Right lung (tissue), 2 donors: ENCODE measurements at regions not wholly inside any gene's neighbourhood (a gene's known extent, or its start where the extent isn't known, plus 50 kb on each side); places are given as distances from the start of the nearest gene placed in this dataset.

Experiments
- DNase-seq, 2 donors: peaks; one replicate each; pipeline ENCODE4 v3.0.0-alpha.2; 2013

GRCh38 chr7:1358376-1359050 lies 100.8 kb downstream of the MICALL2 start:
- DNase-seq: no peak

DNA sequence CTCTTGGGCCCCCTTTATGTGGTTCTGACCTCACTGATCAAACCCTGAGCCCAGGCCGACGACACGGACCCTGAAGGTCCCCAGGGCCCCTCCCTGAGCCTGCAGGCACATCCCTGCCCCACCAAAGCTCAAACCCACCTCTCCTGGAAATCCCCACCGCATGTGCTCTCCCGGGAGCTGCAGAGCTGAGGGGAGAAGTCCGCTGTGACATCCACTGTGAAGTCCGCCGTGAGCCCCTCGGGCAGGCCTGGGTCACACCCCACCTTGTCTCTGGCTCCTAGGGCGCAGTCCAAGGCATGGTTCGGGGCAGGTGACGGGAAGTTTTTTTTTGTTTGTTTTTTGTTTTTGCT lies 100.2 kb downstream of the MICALL2 start:
- DNase-seq: no peak

DNA sequence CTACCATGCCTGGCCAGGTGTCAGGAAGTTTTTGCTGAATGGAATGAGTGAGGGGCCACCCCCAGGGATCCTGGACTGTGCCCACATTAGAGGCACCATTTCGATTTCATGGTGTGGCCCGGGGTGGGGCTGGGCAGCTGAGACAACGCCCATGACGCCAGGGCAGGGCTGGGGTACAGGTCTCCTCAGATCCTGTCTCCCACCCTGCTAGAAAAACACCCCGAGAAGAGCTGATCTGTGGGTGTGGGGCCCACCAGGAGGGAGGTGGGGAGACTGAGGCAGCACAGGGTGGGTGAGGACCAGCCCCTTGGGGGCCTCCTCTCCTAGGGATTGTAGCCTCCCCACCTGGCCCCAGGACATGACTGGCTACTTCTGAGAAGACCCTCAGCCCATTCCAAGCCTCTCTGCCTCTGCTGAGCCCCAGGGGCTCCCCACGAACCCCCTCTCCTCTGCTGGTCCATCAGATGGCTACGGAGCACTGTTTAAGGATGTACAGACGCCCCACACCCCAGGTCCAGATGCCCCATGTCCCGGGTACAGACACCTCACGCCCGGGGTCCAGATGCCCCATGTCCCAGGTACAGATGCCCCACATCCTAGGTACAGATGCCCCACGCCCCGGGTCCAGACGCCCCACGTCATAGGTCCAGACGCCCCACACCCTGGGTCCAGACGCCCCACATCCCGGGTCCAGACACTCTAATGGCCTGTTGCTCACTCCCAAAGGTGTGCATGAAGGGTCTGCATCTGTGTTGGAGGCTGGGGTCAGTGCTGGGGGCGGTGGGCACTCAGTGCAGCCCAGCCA lies 99.4 kb downstream of the MICALL2 start:
- no peak for DNase-seq

DNA sequence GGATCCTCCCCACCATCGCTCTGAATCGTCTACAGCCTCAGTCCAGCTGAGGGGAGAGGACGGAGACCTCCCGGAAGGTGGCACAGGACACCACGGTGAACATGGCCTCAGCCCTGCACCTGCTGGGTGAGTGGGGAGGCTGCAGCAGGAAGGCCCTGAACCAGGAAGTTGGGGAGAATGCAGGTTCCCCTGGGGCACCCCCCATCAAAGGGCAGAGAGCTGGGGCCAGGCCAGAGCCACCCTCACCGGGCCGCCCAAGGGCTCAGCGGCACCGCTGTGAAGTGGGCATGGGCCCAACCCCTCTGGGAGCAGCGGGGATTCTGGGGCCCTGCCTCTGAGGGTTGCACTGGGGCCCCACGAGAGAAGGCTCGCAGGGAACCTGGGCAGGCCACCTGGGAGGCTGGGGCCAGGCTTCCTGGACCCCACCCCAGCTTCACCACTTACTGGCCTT lies 98.7 kb downstream of the MICALL2 start:
- DNase-seq: no peak

DNA sequence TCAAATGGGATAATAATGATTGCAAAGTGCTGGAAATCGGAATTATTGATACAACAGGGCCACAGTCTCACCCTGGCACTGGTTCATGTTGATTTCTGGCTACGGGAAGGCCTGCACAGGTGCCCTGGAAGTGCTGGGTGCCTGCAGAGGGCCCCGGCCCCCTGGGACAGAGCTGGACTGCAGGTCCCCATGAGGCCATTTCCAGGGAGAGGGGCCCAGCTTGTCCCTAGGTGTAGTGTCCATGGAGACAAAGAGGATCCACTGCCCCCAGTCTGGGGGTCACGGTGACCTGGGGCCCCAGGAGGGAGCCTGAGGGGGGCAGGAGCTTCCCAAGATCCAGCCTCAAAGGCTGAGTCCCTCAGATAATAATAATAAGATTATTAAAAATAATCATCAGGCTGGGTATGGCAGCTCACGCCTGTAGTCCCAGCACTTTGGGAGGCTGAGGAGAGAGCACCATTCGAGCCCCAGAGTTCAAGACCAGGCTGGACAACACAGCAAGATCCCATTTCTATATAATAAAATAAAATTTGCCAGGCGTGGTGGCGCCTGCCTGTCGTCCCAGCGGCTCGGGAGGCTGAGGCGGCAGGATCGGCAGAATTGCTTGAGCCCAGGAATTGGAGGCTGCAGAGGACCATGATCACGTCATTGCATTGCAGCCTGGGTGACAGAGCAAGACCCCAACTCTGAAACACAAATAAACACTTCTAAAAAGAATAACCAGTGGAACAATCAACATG lies 98.1 kb downstream of the MICALL2 start:
- DNase-seq: no peak

DNA sequence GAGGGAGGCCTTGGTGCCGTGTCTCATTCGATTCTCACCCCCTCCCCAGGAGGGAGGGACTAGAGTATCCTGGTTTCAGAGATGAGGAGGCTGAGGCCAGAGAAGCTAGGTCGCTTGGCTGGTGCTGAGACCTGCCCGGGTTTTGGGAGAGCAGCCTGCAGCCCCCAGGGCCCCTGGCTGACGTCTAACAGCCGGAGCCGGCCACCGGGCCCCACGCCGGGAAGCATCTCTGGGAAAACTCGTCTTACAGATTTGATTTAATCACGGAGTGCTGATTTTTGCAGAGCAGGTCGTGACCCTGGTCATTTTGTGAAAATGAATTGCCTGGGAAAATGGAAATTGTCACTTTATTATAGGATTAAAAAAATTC lies 97.5 kb downstream of the MICALL2 start:
- DNase-seq: no peak

- no peak for DNase-seq
These were observed 97.0 kb downstream of the MICALL2 start for GRCh38 chr7:1362301-1362700.

DNA sequence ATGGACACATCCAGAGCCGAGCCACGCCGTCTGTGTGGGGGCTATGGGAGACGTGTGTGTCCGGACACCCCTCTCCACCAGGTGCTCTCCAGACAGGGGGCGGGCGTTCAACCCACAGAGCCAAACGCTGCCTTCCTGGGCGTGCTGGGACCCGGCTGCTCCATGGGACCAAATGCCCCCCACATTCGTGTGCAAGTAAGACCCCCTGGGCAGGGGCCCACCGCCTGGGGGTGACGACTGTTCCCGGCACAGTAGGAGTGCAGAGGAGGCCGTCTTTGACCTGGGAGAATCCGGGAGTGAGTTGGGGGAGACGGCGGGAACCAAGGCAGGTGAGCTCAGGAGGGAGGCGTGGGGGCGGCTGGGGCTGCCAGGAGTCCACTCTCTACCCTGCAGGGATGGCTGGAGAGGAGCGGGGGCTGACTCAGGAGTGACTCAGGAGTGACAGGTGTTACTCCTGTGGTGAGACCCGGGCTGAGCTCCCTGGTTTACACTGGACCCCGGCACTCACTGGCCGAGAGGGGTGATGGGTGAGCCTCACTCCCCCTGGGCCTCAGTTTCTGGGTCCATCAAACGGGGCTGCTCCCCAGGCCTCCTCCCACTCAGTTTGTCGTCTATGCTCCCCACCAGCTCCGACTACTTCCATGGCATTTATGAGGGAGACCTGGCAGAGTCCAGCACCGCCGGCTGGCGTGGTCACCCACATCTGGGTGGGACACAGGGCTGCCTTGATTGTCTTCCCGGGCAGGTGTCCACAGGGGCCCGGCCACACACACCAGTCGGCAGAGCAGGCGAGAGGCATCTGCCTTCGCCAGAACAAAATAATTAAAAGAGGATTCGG lies 95.0 kb downstream of the MICALL2 start:
- DNase-seq: no peak

- DNase-seq: no peak
These were observed 94.2 kb downstream of the MICALL2 start for GRCh38 chr7:1364906-1365570.

DNA sequence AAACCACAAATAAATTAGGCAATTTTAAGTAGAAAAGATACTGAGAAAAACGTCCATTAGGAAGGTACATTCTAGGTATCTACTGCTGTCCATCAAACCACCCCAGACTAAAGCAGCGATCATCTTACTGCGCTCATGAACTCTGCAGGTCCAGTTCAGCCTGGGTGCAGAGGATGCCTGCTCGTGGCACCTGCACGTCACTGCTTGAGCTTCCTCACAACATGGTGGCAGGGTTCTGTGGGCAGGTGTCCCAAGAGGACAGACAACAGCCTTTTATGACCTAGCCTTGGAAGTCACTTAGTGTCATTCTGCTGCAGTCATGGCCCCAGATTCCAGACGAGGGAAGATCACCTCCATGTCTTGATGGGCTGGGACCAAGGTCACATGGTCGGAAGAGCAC lies 93.4 kb downstream of the MICALL2 start:
- no peak for DNase-seq

- DNase-seq: no peak
These were observed 92.4 kb downstream of the MICALL2 start for GRCh38 chr7:1366801-1367405.

GRCh38 chr7:1367501-1368183 lies 91.6 kb downstream of the MICALL2 start:
- no peak for DNase-seq

DNA sequence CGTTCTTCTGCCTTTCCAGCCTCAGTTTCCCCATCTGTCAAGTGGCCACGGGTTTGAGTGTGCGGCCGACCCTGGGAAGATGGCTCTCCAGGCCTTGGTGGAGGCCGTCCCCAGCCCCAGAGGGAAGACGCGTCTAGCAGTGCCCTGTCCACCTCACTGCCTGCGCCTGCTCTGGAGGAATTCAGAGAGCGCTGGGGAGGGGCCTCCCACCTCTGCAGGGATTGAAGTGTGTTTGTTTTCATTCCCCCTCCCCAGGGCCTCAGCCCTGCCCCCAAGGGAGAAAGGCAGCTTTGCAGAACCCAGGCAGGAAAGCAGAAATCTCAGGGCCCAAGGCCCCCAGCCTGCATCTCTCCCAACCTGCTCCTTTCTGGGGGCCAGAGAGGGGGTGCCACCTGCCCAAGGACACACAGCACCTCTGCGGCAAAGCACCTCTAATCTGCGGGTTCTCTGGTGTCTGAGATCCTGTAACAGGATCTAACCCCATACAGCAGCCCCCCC lies 91.0 kb downstream of the MICALL2 start:
- no peak for DNase-seq

- DNase-seq: no peak
These were observed 90.3 kb downstream of the MICALL2 start for GRCh38 chr7:1368682-1369571.

GRCh38 chr7:1369916-1370657 lies 89.2 kb downstream of the MICALL2 start:
- no peak for DNase-seq

DNA sequence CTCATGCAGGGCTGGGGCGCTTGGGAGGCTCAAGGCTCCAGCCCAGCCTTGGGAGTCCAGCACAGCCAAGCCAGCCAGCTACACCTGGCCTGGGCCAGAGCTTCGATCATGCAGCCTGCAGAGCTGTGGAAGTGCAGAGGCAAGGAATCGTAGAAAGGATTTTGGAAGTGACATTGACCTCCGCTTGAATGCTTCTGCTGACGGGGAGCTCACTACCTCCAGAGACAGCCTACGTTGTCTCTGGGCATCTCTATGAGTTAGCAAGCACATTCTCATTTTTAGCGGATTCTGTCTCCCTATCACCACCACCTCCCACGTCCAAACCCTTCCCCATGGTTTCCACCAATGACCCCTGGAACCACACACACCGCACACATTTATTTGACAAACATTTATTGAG lies 88.5 kb downstream of the MICALL2 start:
- no peak for DNase-seq

DNA sequence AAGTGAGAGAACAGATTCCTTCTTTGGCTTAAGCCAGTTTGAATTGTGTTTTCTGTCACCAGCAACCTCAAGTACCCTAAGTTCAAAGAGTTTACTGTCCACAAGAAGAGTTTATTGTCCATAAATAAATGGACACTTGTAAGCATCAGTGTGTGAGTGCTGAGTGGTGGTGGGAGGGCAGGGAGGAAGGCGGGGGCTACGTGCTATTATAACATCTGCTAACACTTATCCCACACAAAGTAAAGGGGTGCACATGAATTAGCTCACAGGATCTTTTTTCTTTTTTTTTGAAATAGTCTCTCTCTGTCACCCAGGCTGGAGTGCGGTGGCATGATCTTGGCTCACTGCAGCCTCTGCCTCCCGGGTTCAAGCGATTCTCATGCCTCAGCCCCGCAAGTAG lies 87.2 kb downstream of the MICALL2 start:
- no peak for DNase-seq

DNA sequence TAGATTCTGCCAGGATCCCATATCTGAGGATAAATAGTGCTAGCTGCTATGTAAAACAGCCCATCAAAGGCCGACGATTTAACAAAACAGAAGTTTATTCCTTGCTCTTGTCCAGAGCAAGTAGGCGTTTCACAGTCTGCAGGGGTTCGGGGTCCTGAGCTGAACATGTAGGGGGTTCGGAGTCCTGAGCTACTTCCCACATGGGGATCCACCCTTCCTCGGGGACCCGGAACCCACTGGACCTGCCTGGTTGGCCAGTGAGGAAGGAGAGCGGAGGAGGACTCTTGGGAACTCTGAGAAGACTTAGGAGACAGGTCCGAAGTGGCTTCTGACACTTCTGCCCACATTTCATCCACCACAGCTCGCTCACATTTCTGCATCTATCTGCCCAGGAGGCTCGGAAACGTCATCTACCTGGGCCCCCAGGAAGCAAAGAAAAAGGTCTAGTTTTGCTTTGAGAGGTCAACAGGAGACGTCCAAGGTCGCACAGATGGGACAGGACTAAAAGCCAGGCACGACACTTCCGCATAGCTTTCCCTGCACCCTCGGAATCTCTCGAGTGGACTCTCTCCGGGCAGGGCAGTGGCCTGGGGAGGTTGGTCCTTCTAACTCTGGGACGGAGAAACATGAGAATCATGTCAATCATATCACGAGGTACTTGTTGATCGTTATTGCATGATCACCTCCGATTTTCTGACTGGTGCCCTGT lies 86.4 kb downstream of the MICALL2 start:
- no peak for DNase-seq
